Skeletal muscle tissue (tissue), 3 donors: ENCODE measurements at regions not wholly inside any gene's neighbourhood (a gene's known extent, or its start where the extent isn't known, plus 50 kb on each side); places are given as distances from the start of the nearest gene placed in this dataset.
"Not testable (repeated sequence)": the region's sequence is repeated elsewhere in the genome, so short reads cannot be mapped to it uniquely, and the experiment has no call there.

Experiments
- H3K27ac ChIP-seq: one replicate; pipeline ENCODE4 v1.7.0; 2013; ENCODE audit warnings: mild to moderate bottlenecking, low read depth, low read length, inconsistent platforms
- H3K27me3 ChIP-seq, 3 donors: one replicate each; pipeline ENCODE4 v1.7.0; 2013; ENCODE audit warnings: low read length in 3 of 3; ENCODE audit not compliant: control insufficient read depth in 3 of 3, insufficient read depth in 3 of 3
- H3K36me3 ChIP-seq, 3 donors: one replicate each; pipeline ENCODE4 v1.7.0; 2013; ENCODE audit warnings: low read length in 3 of 3; ENCODE audit not compliant: control insufficient read depth in 3 of 3, insufficient read depth in 3 of 3
- H3K4me1 ChIP-seq, 3 donors: one replicate each; pipeline ENCODE4 v1.7.0; 2013; ENCODE audit warnings: low read length in 3 of 3, mild to moderate bottlenecking in 3 of 3; ENCODE audit not compliant: control insufficient read depth in 3 of 3, insufficient read depth in 3 of 3
- H3K4me3 ChIP-seq, 3 donors: one replicate each; pipeline ENCODE4 v1.7.0; 2013; ENCODE audit warnings: low read length in 3 of 3
- H3K9ac ChIP-seq, 3 donors: one replicate each; pipeline ENCODE4 v1.7.0; 2013; ENCODE audit warnings: low read length in 3 of 3, mild to moderate bottlenecking in 3 of 3, moderate library complexity in 2 of 3, low read depth in 1 of 3
- H3K9me3 ChIP-seq, 3 donors: one replicate each; pipeline ENCODE4 v1.7.0; 2013; ENCODE audit warnings: low read length in 3 of 3; ENCODE audit not compliant: control insufficient read depth in 3 of 3
- donor health status: Osteomylitis.

- H3K27ac ChIP-seq, result no peak overlapping the region
- no peak overlapping the region for H3K9ac ChIP-seq
- no peaks in the 10 kb centered on the region for H3K4me1 ChIP-seq
- H3K4me3 ChIP-seq, result no peak overlapping the region
- no peaks in the 10 kb centered on the region for H3K9me3 ChIP-seq
- H3K27me3 ChIP-seq, result no peaks in the 10 kb centered on the region
- H3K36me3 ChIP-seq, result no peaks in the 10 kb centered on the region
These were observed 206.1 kb downstream of the PRELID2 start for GRCh38 chr5:145629047-145629446.

- Histone ChIP-seq H3K4me3 (no peak overlapping the region), H3K27me3 (no peaks in the 10 kb centered on the region), H3K36me3 (no peaks in the 10 kb centered on the region), H3K9me3 (peaks cover 0 to 4% (median 0%) of the 10 kb centered on the region in 3 donors), H3K27ac (no peak overlapping the region), H3K9ac (no peak overlapping the region), H3K4me1 (no peaks in the 10 kb centered on the region)
These were observed 206.6 kb downstream of the PRELID2 start for GRCh38 chr5:145628525-145628924.

- H3K27me3 ChIP-seq, result no peaks in the 10 kb centered on the region
- H3K4me3 ChIP-seq, result no peak overlapping the region
- no peaks in the 10 kb centered on the region for H3K4me1 ChIP-seq
- H3K9me3 ChIP-seq, result peaks cover 0 to 6% (median 0%) of the 10 kb centered on the region in 3 donors
- no peak overlapping the region for H3K9ac ChIP-seq
- H3K36me3 ChIP-seq, result no peaks in the 10 kb centered on the region
- no peak overlapping the region for H3K27ac ChIP-seq
These were observed 215.3 kb downstream of the PRELID2 start for GRCh38 chr5:145619806-145620310.

- not testable (repeated sequence) for H3K9ac ChIP-seq
These were observed 218.4 kb downstream of the PRELID2 start for GRCh38 chr5:145616739-145617138.

GRCh38 chr5:145598983-145599382 is 236.2 kb downstream of the PRELID2 start:
- Histone ChIP-seq H3K4me1 (no peaks in the 10 kb centered on the region), H3K4me3 (no peak overlapping the region), H3K27me3 (no peaks in the 10 kb centered on the region), H3K27ac (no peak overlapping the region), H3K9ac (no peak overlapping the region), H3K9me3 (no peaks in the 10 kb centered on the region), H3K36me3 (no peaks in the 10 kb centered on the region)

More at GRCh38 chr5:145616739-145617138, 218.4 kb downstream of the PRELID2 start:
- not testable (repeated sequence) for H3K4me3 ChIP-seq, H3K4me1 ChIP-seq, H3K36me3 ChIP-seq, H3K27ac ChIP-seq, H3K9me3 ChIP-seq, H3K27me3 ChIP-seq

GRCh38 chr5:145598184-145598583 is 237.0 kb downstream of the PRELID2 start:
- no peaks in the 10 kb centered on the region for H3K36me3 ChIP-seq

GRCh38 chr5:145591578-145591977 is 243.6 kb downstream of the PRELID2 start:
- Histone ChIP-seq H3K4me3 (no peak overlapping the region), H3K4me1 (no peaks in the 10 kb centered on the region), H3K9ac (no peak overlapping the region), H3K27ac (no peak overlapping the region), H3K36me3 (no peaks in the 10 kb centered on the region), H3K27me3 (no peaks in the 10 kb centered on the region), H3K9me3 (no peaks in the 10 kb centered on the region)

More at GRCh38 chr5:145598184-145598583, 237.0 kb downstream of the PRELID2 start:
- Histone ChIP-seq H3K4me3 (no peak overlapping the region), H3K9me3 (no peaks in the 10 kb centered on the region), H3K27ac (no peak overlapping the region), H3K4me1 (no peaks in the 10 kb centered on the region), H3K9ac (no peak overlapping the region), H3K27me3 (no peaks in the 10 kb centered on the region)

GRCh38 chr5:145589063-145589462 is 246.1 kb downstream of the PRELID2 start:
- Histone ChIP-seq H3K27me3 (no peaks in the 10 kb centered on the region), H3K9me3 (no peaks in the 10 kb centered on the region), H3K4me3 (no peak overlapping the region)

GRCh38 chr5:145588558-145588957 is 246.6 kb downstream of the PRELID2 start:
- Histone ChIP-seq H3K4me3 (no peak overlapping the region), H3K9ac (no peak overlapping the region), H3K27me3 (no peaks in the 10 kb centered on the region), H3K27ac (no peak overlapping the region), H3K36me3 (no peaks in the 10 kb centered on the region), H3K9me3 (peaks cover 0 to under 1% (median 0%) of the 10 kb centered on the region in 3 donors), H3K4me1 (no peaks in the 10 kb centered on the region)

More at GRCh38 chr5:145589063-145589462, 246.1 kb downstream of the PRELID2 start:
- H3K4me1 ChIP-seq, result no peaks in the 10 kb centered on the region
- no peak overlapping the region for H3K9ac ChIP-seq
- no peak overlapping the region for H3K27ac ChIP-seq
- H3K36me3 ChIP-seq, result no peaks in the 10 kb centered on the region

GRCh38 chr5:145588113-145588512 is 247.0 kb downstream of the PRELID2 start:
- H3K27me3 ChIP-seq, result no peaks in the 10 kb centered on the region
- H3K9me3 ChIP-seq, result peaks cover 0 to 3% (median 0%) of the 10 kb centered on the region in 3 donors
- H3K9ac ChIP-seq, result no peak overlapping the region
- no peak overlapping the region for H3K4me3 ChIP-seq
- H3K4me1 ChIP-seq, result no peaks in the 10 kb centered on the region
- H3K27ac ChIP-seq, result no peak overlapping the region
- H3K36me3 ChIP-seq, result no peaks in the 10 kb centered on the region
